IMR-90 (cell line): ENCODE measurements at regions not wholly inside any gene's neighbourhood (a gene's known extent, or its start where the extent isn't known, plus 50 kb on each side); places are given as distances from the start of the nearest gene placed in this dataset.

Experiments used
- ATAC-seq: fragments of 200-7000 bp; cut with Tn5 transposase; 2 replicates; pipeline ENCODE4 v1.9.1; 2020; ENCODE audit warnings: low read depth, mild to moderate bottlenecking, moderate library complexity
- BruUV-seq: library from RNA; stranded (reverse); fragments of 400-500 nt; replicated peaks from 2 replicates; lab custom pipeline; 2021; lab: Mats Ljungman, UMichigan
- CTCF ChIA-PET: fragments of 300-600 bp; formaldehyde crosslinking; extraction: SDS; loops from one replicate; lab custom pipeline; 2021; ENCODE audit warnings: antibody characterized with exemption; lab: Yijun Ruan, JAX
- POLR2A ChIA-PET: fragments of 300-600 bp; sonication (Branson Sonifier 250); formaldehyde crosslinking; loops from one replicate; lab custom pipeline; 2022; ENCODE audit warnings: antibody characterized with exemption; ENCODE audit not compliant: unreplicated experiment; lab: Charles Lee
- DNase-seq: peaks from one replicate; pipeline ENCODE4 v3.0.0; 2013
- H2AFZ ChIP-seq: replicated peaks from 2 replicates; pipeline ENCODE3; 2013; ENCODE audit warnings: low read length, mild to moderate bottlenecking; ENCODE audit not compliant: poor library complexity
- H2AK5ac ChIP-seq: 2 replicates; pipeline ENCODE4 v1.6.1; 2013; ENCODE audit warnings: low read depth, low read length, inconsistent platforms
- H2AK9ac ChIP-seq: replicated peaks from 2 replicates; pipeline ENCODE3; 2013; ENCODE audit warnings: mild to moderate bottlenecking, low read depth, low read length, moderate library complexity; ENCODE audit not compliant: poor library complexity
- H2BK120ac ChIP-seq: 2 replicates; pipeline ENCODE4 v1.6.1; 2013; ENCODE audit warnings: low read depth, low read length, inconsistent platforms
- H2BK15ac ChIP-seq: 3 replicates; pipeline ENCODE4 v1.6.1; 2013; ENCODE audit warnings: low read depth, low read length, inconsistent platforms
- H2BK20ac ChIP-seq: 2 replicates; pipeline ENCODE4 v1.6.1; 2013; ENCODE audit warnings: low read depth, mild to moderate bottlenecking, inconsistent platforms, low read length, moderate library complexity
- H2BK5ac ChIP-seq: 2 replicates; pipeline ENCODE4 v1.6.1; 2013; ENCODE audit warnings: mild to moderate bottlenecking, low read depth, low read length, inconsistent platforms; ENCODE audit not compliant: poor library complexity, severe bottlenecking
- H3K14ac ChIP-seq: replicated peaks from 2 replicates; pipeline ENCODE4 v1.6.1; 2013; ENCODE audit warnings: low read depth, low read length, inconsistent platforms
- H3K18ac ChIP-seq: 2 replicates; pipeline ENCODE4 v1.6.1; 2013; ENCODE audit warnings: low read depth, low read length, control low read depth
- H3K23ac ChIP-seq: 2 replicates; pipeline ENCODE4 v1.6.1; 2013; ENCODE audit warnings: low read depth, low read length, inconsistent platforms
- H3K27ac ChIP-seq: 2 replicates; pipeline ENCODE4 v1.5.1; 2013; ENCODE audit warnings: mild to moderate bottlenecking, control low read depth, low read length; ENCODE audit not compliant: insufficient read depth
- H3K27me3 ChIP-seq: 2 replicates; pipeline ENCODE4 v1.6.1; 2013; ENCODE audit warnings: low read length; ENCODE audit not compliant: control insufficient read depth, insufficient read depth
- H3K36me3 ChIP-seq: 2 replicates; pipeline ENCODE4 v1.6.1; 2013; ENCODE audit warnings: low read length, mixed read lengths; ENCODE audit not compliant: control insufficient read depth, insufficient read depth
- H3K4ac ChIP-seq: 2 replicates; pipeline ENCODE4 v1.6.1; 2013; ENCODE audit warnings: low read depth, low read length, inconsistent platforms
- H3K4me1 ChIP-seq: 2 replicates; pipeline ENCODE4 v1.6.1; 2013; ENCODE audit warnings: low read length, mixed read lengths; ENCODE audit not compliant: control insufficient read depth, insufficient read depth
- H3K4me2 ChIP-seq: 2 replicates; pipeline ENCODE4 v1.6.1; 2013; ENCODE audit warnings: low read depth, mild to moderate bottlenecking, control low read depth, low read length, moderate library complexity
- H3K4me3 ChIP-seq: 2 replicates; pipeline ENCODE4 v1.5.1; 2013; ENCODE audit warnings: low read depth, mild to moderate bottlenecking, control low read depth, low read length, moderate library complexity; ENCODE audit not compliant: insufficient read depth
- H3K56ac ChIP-seq: 2 replicates; pipeline ENCODE4 v1.6.1; 2013; ENCODE audit warnings: low read length, inconsistent platforms; ENCODE audit not compliant: insufficient read depth; ENCODE audit errors: extremely low read depth
- H3K79me1 ChIP-seq, 2 experiments: 2 replicates each; pipeline ENCODE4 v1.6.1; 2013; ENCODE audit warnings: low read length in 2 of 2, inconsistent platforms in 1 of 2, low read depth in 1 of 2
- H3K9ac ChIP-seq: 2 replicates; pipeline ENCODE4 v1.6.1; 2013; ENCODE audit warnings: low read depth, low read length, control low read depth
- H3K9me1 ChIP-seq: 2 replicates; pipeline ENCODE4 v1.6.1; 2013; ENCODE audit warnings: low read length, inconsistent platforms; ENCODE audit not compliant: insufficient read depth
- H3K9me3 ChIP-seq: 2 replicates; pipeline ENCODE4 v1.6.1; 2013; ENCODE audit warnings: low read length; ENCODE audit not compliant: control insufficient read depth, insufficient read depth
- H4K20me1 ChIP-seq: 2 replicates; pipeline ENCODE4 v1.6.1; 2013; ENCODE audit warnings: low read length, inconsistent platforms; ENCODE audit not compliant: insufficient read depth
- H4K5ac ChIP-seq: 2 replicates; pipeline ENCODE4 v1.6.1; 2013; ENCODE audit warnings: mild to moderate bottlenecking, low read depth, low read length, control low read depth
- H4K8ac ChIP-seq, 2 experiments: 2 replicates each; pipeline ENCODE4 v1.6.1; 2013; ENCODE audit warnings: low read depth in 2 of 2, low read length in 2 of 2, control low read depth in 1 of 2, inconsistent platforms in 1 of 2
- H4K91ac ChIP-seq: 2 replicates; pipeline ENCODE4 v1.6.1; 2013; ENCODE audit warnings: low read depth, low read length, inconsistent platforms; ENCODE audit not compliant: insufficient read depth
- BHLHE40 ChIP-seq: fragments of 150-350 bp; IDR thresholded peaks from 2 replicates; pipeline ENCODE4 v1.6.1; 2016; ENCODE audit warnings: mild to moderate bottlenecking, low read depth, low read length
- CEBPB ChIP-seq: IDR thresholded peaks from 2 replicates; pipeline ENCODE4 v1.6.1; 2012; ENCODE audit warnings: low read depth, low read length, improper control_type of control experiment
- CHD1 ChIP-seq: IDR thresholded peaks from 2 replicates; pipeline ENCODE4 v1.6.1; 2012; ENCODE audit warnings: low read depth, low read length, improper control_type of control experiment
- FOS ChIP-seq: fragments of 150-350 bp; IDR thresholded peaks from 2 replicates; pipeline ENCODE4 v1.6.1; 2016; ENCODE audit warnings: low read depth, low read length
- MAFK ChIP-seq: IDR thresholded peaks from 2 replicates; pipeline ENCODE4 v1.6.1; 2012; ENCODE audit warnings: low read depth, low read length, improper control_type of control experiment
- MAZ ChIP-seq: IDR thresholded peaks from 2 replicates; pipeline ENCODE4 v1.6.1; 2012; ENCODE audit warnings: low read depth, mild to moderate bottlenecking, low read length, improper control_type of control experiment, moderate library complexity, borderline replicate concordance
- MXI1 ChIP-seq: IDR thresholded peaks from 2 replicates; pipeline ENCODE4 v1.6.1; 2012; ENCODE audit warnings: low read depth, mild to moderate bottlenecking, low read length, moderate library complexity, borderline replicate concordance
- NFE2L2 ChIP-seq: fragments of 150-350 bp; IDR thresholded peaks from 2 replicates; pipeline ENCODE4 v1.6.1; 2016; ENCODE audit warnings: low read depth, mild to moderate bottlenecking, low read length
- POLR2A ChIP-seq: IDR thresholded peaks from 2 replicates; pipeline ENCODE4 v1.6.1; 2012; ENCODE audit warnings: mild to moderate bottlenecking, low read depth, low read length
- SMC3 ChIP-seq: fragments of 150-350 bp; IDR thresholded peaks from 2 replicates; pipeline ENCODE4 v1.6.1; 2016; ENCODE audit warnings: low read depth, mild to moderate bottlenecking, antibody characterized with exemption, low read length, moderate library complexity
- WGBS, 2 experiments: methylation state at CpG; one replicate each; pipeline versions ENCODE4 v1.1.5 to v1.1.7; 2013; ENCODE audit warnings: missing lambda C conversion rate in 2 of 2; ENCODE audit not compliant: insufficient read length in 1 of 2; ENCODE audit errors: extremely low coverage in 2 of 2; 5-methylcytosine and 5-hydroxymethylcytosine counted together
- dilution Hi-C: fragments of 300-500 bp; cut with HindIII; formaldehyde crosslinking; loops from one replicate; pipeline ENCODE4 v1.14.3; 2018; ENCODE audit warnings: low sequenced_read_pairs; ENCODE audit not compliant: unreplicated experiment
- in situ Hi-C: fragments of 300-500 bp; cut with MboI; formaldehyde crosslinking; loops from 3 replicates; pipeline ENCODE4 v1.14.3; 2019; ENCODE audit warnings: low sequenced_read_pairs, inconsistent platforms, mixed read lengths
- intact Hi-C: fragments of 100-400 bp; cut with micrococcal nuclease; formaldehyde crosslinking; loops from 2 replicates; pipeline ENCODE4 v1.10.0; 2022
- TF ChIP-seq, protein P1 (sequence below): fragments of 150-350 bp; IDR thresholded peaks from 2 replicates; pipeline ENCODE4 v1.6.1; 2016; ENCODE audit warnings: low read depth, mild to moderate bottlenecking, low read length, moderate library complexity, borderline replicate concordance
- TF ChIP-seq, protein P2 (sequence below): fragments of 150-350 bp; IDR thresholded peaks from 2 replicates; pipeline ENCODE4 v1.6.1; 2017; ENCODE audit warnings: mild to moderate bottlenecking, antibody characterized with exemption, low read length, low read depth
- TF ChIP-seq, protein P3 (sequence below): conservative IDR thresholded peaks from 2 replicates; pipeline ENCODE4 v1.5.1; 2012; ENCODE audit warnings: mild to moderate bottlenecking, low read depth, low read length, improper control_type of control experiment

DNA sequence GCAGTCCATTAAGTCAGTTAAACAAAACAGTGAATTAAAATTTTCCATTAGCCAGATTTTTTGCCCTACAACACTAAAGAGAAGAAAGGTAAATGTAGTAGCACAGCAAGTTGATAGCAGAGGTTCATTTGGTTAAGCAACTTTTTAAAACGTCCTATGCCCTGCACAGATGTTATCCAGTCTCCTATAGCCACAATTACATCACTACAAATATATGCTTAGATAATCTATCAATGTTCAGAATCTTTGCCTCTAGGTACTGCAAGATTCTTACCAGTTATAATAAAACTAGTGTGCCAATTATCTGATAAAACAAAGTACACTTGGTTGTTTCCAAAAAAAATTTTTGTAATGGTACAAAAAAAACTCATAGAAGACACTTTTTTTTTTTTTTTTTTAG lies 175.5 kb upstream of the MYO3A start:
- H2AFZ ChIP-seq, result no peak overlapping the region
- no peak overlapping the region for H3K14ac ChIP-seq
- POLR2A ChIA-PET, result no interaction called here
- no peak overlapping the region for H4K8ac ChIP-seq
- H2BK20ac ChIP-seq, result no peak overlapping the region
- H2BK5ac ChIP-seq, result no peak overlapping the region
- no peak for ATAC-seq
- no peaks in the 10 kb centered on the region for H3K79me1 ChIP-seq
- H3K9me1 ChIP-seq, result no peaks in the 10 kb centered on the region
- no peak overlapping the region for H3K4me2 ChIP-seq
- H3K9ac ChIP-seq, result no peak overlapping the region
- H2BK15ac ChIP-seq, result no peak overlapping the region
- H3K18ac ChIP-seq, result no peak overlapping the region
- no peak for TF ChIP-seq SMC3
- TF ChIP-seq MXI1, result no peak
- no peak for TF ChIP-seq MAZ
- TF ChIP-seq MAFK, result no peak
- TF ChIP-seq, protein P1, sequence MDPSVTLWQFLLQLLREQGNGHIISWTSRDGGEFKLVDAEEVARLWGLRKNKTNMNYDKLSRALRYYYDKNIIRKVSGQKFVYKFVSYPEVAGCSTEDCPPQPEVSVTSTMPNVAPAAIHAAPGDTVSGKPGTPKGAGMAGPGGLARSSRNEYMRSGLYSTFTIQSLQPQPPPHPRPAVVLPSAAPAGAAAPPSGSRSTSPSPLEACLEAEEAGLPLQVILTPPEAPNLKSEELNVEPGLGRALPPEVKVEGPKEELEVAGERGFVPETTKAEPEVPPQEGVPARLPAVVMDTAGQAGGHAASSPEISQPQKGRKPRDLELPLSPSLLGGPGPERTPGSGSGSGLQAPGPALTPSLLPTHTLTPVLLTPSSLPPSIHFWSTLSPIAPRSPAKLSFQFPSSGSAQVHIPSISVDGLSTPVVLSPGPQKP, result no peak
- TF ChIP-seq CHD1, result no peak
- no peak for TF ChIP-seq FOS
- no peak for TF ChIP-seq NFE2L2
- TF ChIP-seq BHLHE40, result no peak
- TF ChIP-seq POLR2A, result no peak
- no peak for TF ChIP-seq CEBPB
- TF ChIP-seq, protein P2, sequence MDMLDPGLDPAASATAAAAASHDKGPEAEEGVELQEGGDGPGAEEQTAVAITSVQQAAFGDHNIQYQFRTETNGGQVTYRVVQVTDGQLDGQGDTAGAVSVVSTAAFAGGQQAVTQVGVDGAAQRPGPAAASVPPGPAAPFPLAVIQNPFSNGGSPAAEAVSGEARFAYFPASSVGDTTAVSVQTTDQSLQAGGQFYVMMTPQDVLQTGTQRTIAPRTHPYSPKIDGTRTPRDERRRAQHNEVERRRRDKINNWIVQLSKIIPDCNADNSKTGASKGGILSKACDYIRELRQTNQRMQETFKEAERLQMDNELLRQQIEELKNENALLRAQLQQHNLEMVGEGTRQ, result no peak
- TF ChIP-seq, protein P3, sequence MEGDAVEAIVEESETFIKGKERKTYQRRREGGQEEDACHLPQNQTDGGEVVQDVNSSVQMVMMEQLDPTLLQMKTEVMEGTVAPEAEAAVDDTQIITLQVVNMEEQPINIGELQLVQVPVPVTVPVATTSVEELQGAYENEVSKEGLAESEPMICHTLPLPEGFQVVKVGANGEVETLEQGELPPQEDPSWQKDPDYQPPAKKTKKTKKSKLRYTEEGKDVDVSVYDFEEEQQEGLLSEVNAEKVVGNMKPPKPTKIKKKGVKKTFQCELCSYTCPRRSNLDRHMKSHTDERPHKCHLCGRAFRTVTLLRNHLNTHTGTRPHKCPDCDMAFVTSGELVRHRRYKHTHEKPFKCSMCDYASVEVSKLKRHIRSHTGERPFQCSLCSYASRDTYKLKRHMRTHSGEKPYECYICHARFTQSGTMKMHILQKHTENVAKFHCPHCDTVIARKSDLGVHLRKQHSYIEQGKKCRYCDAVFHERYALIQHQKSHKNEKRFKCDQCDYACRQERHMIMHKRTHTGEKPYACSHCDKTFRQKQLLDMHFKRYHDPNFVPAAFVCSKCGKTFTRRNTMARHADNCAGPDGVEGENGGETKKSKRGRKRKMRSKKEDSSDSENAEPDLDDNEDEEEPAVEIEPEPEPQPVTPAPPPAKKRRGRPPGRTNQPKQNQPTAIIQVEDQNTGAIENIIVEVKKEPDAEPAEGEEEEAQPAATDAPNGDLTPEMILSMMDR, result no peak
- H3K36me3 ChIP-seq, result no peaks in the 10 kb centered on the region
- peaks cover 20% of the 10 kb centered on the region for H3K9me3 ChIP-seq
- intact Hi-C loops (no loop called here), dilution Hi-C loops (no loop called here), in situ Hi-C loops (no loop called here)
- no peak overlapping the region for H4K5ac ChIP-seq
- H2BK120ac ChIP-seq, result no peak overlapping the region
- no peak overlapping the region for H2AK9ac ChIP-seq
- no peak overlapping the region for H3K27ac ChIP-seq
- no peaks in the 10 kb centered on the region for H3K4me1 ChIP-seq
- H3K4ac ChIP-seq, result no peak overlapping the region
- H4K20me1 ChIP-seq, result no peaks in the 10 kb centered on the region
- no peak for DNase-seq
- H2AK5ac ChIP-seq, result no peak overlapping the region
- H3K56ac ChIP-seq, result no peak overlapping the region
- H3K23ac ChIP-seq, result no peak overlapping the region
- no peaks in the 10 kb centered on the region for H3K27me3 ChIP-seq
- H4K91ac ChIP-seq, result no peak overlapping the region
- no TSS peak for BruUV-seq
- CTCF ChIA-PET, result no interaction called here
- H3K4me3 ChIP-seq, result no peak overlapping the region
- no CpG with 5 or more reads among the region's 1 CpG for WGBS, 2 experiments
